ENCODE measurements at regions not wholly inside any gene's neighbourhood (a gene's known extent, or its start where the extent isn't known, plus 50 kb on each side); places are given as distances from the start of the nearest gene placed in this dataset.

DNA sequence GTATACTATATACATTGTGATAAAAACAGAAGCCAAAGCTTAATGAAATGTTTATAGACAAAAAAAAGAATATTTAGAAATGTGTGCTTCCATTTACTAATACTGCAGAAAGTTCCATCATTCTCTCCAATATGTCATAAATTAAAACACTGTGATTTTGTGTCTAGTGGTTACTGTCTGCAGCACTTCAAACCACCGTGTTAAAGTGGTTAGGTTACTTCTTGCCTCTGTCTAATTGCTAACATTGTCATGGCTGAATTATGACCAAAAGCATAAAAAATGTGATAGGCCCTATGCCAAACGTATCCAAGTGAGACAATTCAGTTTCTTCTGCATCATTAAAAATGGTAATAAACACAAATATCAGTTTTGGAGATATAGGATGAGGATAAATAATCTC, 52.7 kb upstream of the CST5 start:
- 38% methylated on average over 2 of the region's 2 CpGs for WGBS
- intact Hi-C loops (cut with DNase I), result loop anchor here in 2 of 4 donors (10.0 kb wide), 2 partner anchors 63 to 73 kb away; no protein-coding TSS in a partner anchor
- Histone ChIP-seq H3K27ac (ENCODE audit: low read length) (no peak overlapping the region), H3K4me1 (ENCODE audit: control insufficient read depth, insufficient read depth, low read length) (no peaks in the 10 kb centered on the region), H3K9me3 (ENCODE audit: control insufficient read depth, low read length) (no peaks in the 10 kb centered on the region), H3K4me3 (ENCODE audit: low read length) (no peak overlapping the region), H3K27me3 (ENCODE audit: control insufficient read depth, insufficient read depth) (no peaks in the 10 kb centered on the region)
- no peak for DNase-seq
- no peak for ATAC-seq
